DND-41 (cell line): ENCODE measurements at regions not wholly inside any gene's neighbourhood (a gene's known extent, or its start where the extent isn't known, plus 50 kb on each side); places are given as distances from the start of the nearest gene placed in this dataset.

Source experiments
- ATAC-seq: fragments of 200-7000 bp; cut with Tn5 transposase; 3 replicates; pipeline ENCODE4 v1.9.1; 2021; ENCODE audit warnings: low read depth; ENCODE audit not compliant: insufficient read depth
- DNase-seq: peaks from one replicate; pipeline ENCODE4 v3.0.0-alpha.2; 2020
- H2AFZ ChIP-seq: 2 replicates; pipeline ENCODE4 v1.6.0; 2012; ENCODE audit warnings: low read depth, low read length
- H3K27ac ChIP-seq: 2 replicates; pipeline ENCODE4 v1.5.1; 2012; ENCODE audit warnings: low read length, inconsistent platforms
- H3K27me3 ChIP-seq: fragments of 200-600 bp; sonication (generic); 2 replicates; pipeline ENCODE4 v1.6.0; 2012; ENCODE audit warnings: low read length, mild to moderate bottlenecking, inconsistent platforms; ENCODE audit not compliant: insufficient read depth, poor library complexity
- H3K36me3 ChIP-seq: 2 replicates; pipeline ENCODE4 v1.5.1; 2012; ENCODE audit warnings: low read length, inconsistent platforms; ENCODE audit not compliant: insufficient read depth
- H3K4me1 ChIP-seq: 2 replicates; pipeline ENCODE4 v1.5.1; 2012; ENCODE audit warnings: mild to moderate bottlenecking, low read length; ENCODE audit not compliant: insufficient read depth
- H3K4me2 ChIP-seq: 2 replicates; pipeline ENCODE4 v1.6.0; 2012; ENCODE audit warnings: mild to moderate bottlenecking, moderate library complexity, low read length, inconsistent platforms; ENCODE audit not compliant: insufficient read depth
- H3K4me3 ChIP-seq, 2 experiments: fragments of 200-600 bp in 1 of 2; shearing (Covaris generic) in 1 of 2; 2 replicates each; pipeline ENCODE4 v1.5.1; 2012 to 2016; ENCODE audit warnings: inconsistent platforms in 2 of 2, low read length in 2 of 2, mild to moderate bottlenecking in 2 of 2, low read depth in 1 of 2, moderate library complexity in 1 of 2
- H3K79me2 ChIP-seq: 2 replicates; pipeline ENCODE4 v1.6.0; 2012; ENCODE audit warnings: low read length, inconsistent platforms; ENCODE audit not compliant: insufficient read depth
- H3K9ac ChIP-seq: 2 replicates; pipeline ENCODE4 v1.6.0; 2012; ENCODE audit warnings: low read depth, mild to moderate bottlenecking, inconsistent platforms, low read length, moderate library complexity
- H3K9me3 ChIP-seq: 2 replicates; pipeline ENCODE4 v1.5.1; 2012; ENCODE audit warnings: low read length, moderate library complexity, mild to moderate bottlenecking, inconsistent platforms; ENCODE audit not compliant: insufficient read depth, severe bottlenecking
- H4K20me1 ChIP-seq: 2 replicates; pipeline ENCODE4 v1.6.0; 2012; ENCODE audit warnings: low read length; ENCODE audit not compliant: insufficient read depth
- EZH2 ChIP-seq: IDR thresholded peaks from 3 replicates; pipeline ENCODE4 v1.6.1; 2012; ENCODE audit warnings: borderline replicate concordance, low read depth, mild to moderate bottlenecking, moderate library complexity, low read length, inconsistent platforms; ENCODE audit not compliant: severe bottlenecking
- TF ChIP-seq, protein P1 (sequence below): IDR thresholded peaks from 2 replicates; pipeline ENCODE4 v1.5.1; 2012; ENCODE audit warnings: borderline replicate concordance, low read length, moderate library complexity, mild to moderate bottlenecking; ENCODE audit not compliant: poor library complexity, severe bottlenecking; ENCODE audit errors: extremely low read depth

DNA sequence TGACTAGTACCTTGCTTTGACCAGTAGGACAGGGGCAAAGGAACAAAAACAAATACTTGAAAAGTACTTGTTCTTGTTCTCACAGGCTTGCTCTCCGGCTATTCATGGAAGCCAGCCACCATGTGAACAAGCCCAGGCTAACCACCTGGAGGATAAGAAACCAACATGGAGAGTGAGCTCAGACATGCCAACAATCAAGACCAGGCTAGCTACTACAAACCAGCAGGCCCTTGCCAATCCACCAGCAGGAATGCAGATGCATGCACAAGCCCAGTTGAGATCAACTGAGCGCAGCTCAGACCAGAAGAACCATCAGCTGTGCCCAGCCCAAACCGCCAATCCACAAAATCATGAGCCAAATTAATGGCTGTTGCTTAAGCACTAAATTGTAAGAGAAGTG, 180.1 kb upstream of the ISX start:
- Histone ChIP-seq H3K4me3 (no peak overlapping the region), H3K79me2 (no peaks in the 10 kb centered on the region), H2AFZ (no peak overlapping the region), H3K4me2 (no peak overlapping the region), H3K4me1 (no peaks in the 10 kb centered on the region), H4K20me1 (no peaks in the 10 kb centered on the region), H3K36me3 (no peaks in the 10 kb centered on the region), H3K27me3 (no peaks in the 10 kb centered on the region), H3K9ac (no peak overlapping the region), H3K9me3 (peaks cover 11% of the 10 kb centered on the region), H3K27ac (no peak overlapping the region)
- DNase-seq (no peak), ATAC-seq (no peak)
- TF ChIP-seq EZH2: no peak
- TF ChIP-seq, protein P1, sequence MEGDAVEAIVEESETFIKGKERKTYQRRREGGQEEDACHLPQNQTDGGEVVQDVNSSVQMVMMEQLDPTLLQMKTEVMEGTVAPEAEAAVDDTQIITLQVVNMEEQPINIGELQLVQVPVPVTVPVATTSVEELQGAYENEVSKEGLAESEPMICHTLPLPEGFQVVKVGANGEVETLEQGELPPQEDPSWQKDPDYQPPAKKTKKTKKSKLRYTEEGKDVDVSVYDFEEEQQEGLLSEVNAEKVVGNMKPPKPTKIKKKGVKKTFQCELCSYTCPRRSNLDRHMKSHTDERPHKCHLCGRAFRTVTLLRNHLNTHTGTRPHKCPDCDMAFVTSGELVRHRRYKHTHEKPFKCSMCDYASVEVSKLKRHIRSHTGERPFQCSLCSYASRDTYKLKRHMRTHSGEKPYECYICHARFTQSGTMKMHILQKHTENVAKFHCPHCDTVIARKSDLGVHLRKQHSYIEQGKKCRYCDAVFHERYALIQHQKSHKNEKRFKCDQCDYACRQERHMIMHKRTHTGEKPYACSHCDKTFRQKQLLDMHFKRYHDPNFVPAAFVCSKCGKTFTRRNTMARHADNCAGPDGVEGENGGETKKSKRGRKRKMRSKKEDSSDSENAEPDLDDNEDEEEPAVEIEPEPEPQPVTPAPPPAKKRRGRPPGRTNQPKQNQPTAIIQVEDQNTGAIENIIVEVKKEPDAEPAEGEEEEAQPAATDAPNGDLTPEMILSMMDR: no peak

DNA sequence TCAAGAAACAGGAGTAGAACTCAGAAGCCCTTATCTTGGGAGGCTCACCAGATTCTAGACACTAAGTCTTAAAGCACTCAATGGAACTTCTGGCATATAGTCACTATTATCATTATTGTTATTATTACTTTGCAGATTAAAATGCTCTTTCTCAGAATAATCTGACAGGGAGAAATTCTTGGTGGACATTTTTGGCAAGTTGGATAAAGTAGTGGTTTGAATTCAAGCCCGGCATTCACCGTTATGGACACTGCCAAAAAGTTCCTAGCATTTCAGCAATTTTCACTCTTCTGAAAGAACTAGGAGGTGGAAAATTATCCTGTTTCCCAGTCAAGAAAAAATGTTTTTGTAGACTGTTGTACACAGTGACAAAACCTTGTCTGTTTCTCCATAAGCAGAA, 179.6 kb upstream of the ISX start:
- Histone ChIP-seq H3K27ac (no peak overlapping the region), H3K36me3 (no peaks in the 10 kb centered on the region), H3K27me3 (no peaks in the 10 kb centered on the region), H3K4me2 (no peak overlapping the region), H3K79me2 (no peaks in the 10 kb centered on the region), H3K9ac (no peak overlapping the region), H3K4me1 (no peaks in the 10 kb centered on the region), H3K9me3 (peaks cover 14% of the 10 kb centered on the region), H4K20me1 (no peaks in the 10 kb centered on the region), H3K4me3 (no peak overlapping the region), H2AFZ (no peak overlapping the region)
- TF ChIP-seq, protein P1: no peak
- TF ChIP-seq EZH2: no peak
- DNase-seq: no peak
- no peak for ATAC-seq

DNA sequence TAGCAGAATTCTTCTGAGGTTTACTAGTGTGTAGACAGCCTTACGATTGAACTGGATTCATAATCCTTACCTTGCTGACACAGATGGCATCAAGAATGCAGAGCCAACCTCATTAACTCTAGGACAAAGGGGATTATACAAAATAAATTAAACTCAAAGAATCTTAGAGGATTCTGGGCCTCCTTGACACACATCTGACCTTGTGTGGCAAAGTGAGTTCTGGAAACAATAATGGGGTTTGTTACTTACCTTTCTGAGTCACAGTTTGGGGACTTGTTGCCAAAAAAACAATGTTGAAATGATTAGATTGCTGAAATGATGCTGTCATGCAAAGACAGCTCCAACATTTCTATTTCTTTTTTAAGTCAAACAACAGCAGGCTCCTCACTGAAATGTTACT, 179.1 kb upstream of the ISX start:
- Histone ChIP-seq H3K4me2 (no peak overlapping the region), H3K4me3 (no peak overlapping the region; a peak in 1 of 4 replicates), H3K27ac (no peak overlapping the region), H4K20me1 (no peaks in the 10 kb centered on the region), H2AFZ (no peak overlapping the region), H3K27me3 (no peaks in the 10 kb centered on the region), H3K9me3 (peaks cover 14% of the 10 kb centered on the region), H3K79me2 (no peaks in the 10 kb centered on the region), H3K9ac (no peak overlapping the region), H3K36me3 (no peaks in the 10 kb centered on the region), H3K4me1 (no peaks in the 10 kb centered on the region)
- DNase-seq: no peak
- no peak for TF ChIP-seq EZH2
- TF ChIP-seq, protein P1: no peak
- no peak for ATAC-seq

DNA sequence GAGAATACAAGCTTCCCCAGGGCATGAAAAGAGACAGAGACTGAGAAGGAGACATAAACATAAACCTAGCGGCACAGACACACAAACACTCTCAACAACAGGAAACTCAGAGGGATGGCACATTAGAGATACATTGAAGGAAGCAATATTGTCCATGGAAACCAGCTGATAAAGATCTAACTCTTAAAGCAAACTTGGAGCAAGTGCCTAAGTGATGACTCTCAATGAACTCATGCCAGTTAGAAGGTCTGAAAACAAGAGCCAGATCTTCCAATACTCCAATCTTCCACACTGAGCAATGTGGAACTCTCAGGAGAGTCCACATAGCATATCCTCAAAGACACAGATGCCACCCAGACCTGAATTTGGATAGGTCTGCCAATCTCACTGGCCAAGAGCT, 168.8 kb upstream of the ISX start:
- no peaks in the 10 kb centered on the region for H3K9me3 ChIP-seq

More for the DNA sequence above, 168.8 kb upstream of the ISX start:
- Histone ChIP-seq H4K20me1 (no peaks in the 10 kb centered on the region), H3K4me2 (no peak overlapping the region), H3K4me3 (no peak overlapping the region), H2AFZ (no peak overlapping the region), H3K79me2 (no peaks in the 10 kb centered on the region), H3K4me1 (no peaks in the 10 kb centered on the region), H3K27ac (no peak overlapping the region), H3K36me3 (no peaks in the 10 kb centered on the region), H3K27me3 (no peaks in the 10 kb centered on the region), H3K9ac (no peak overlapping the region)
- TF ChIP-seq, protein P1: no peak
- DNase-seq (no peak), ATAC-seq (no peak)
